Activated CD8-positive, alpha-beta T cell treated with anti-CD3 and anti-CD28 coated beads, Interleukin-2, amount 10 ng/mL, durations not matched to agents 7 days and 5 days (primary cell): ENCODE measurements at regions not wholly inside any gene's neighbourhood (a gene's known extent, or its start where the extent isn't known, plus 50 kb on each side); places are given as distances from the start of the nearest gene placed in this dataset.

Experiments
- ATAC-seq: fragments of 150-1000 bp; cut with Tn5 transposase; one replicate; pipeline ENCODE4 v1.10.0; 2021; ENCODE audit warnings: moderate library complexity
- CTCF ChIA-PET: fragments of 350-600 bp; sonication (Branson Sonifier 250); formaldehyde crosslinking; loops from one replicate; lab custom pipeline; 2021; ENCODE audit warnings: antibody characterized with exemption; lab: Charles Lee
- POLR2A ChIA-PET: fragments of 350-600 bp; sonication (Branson Sonifier 250); formaldehyde crosslinking; loops from one replicate; lab custom pipeline; 2021; ENCODE audit warnings: antibody characterized with exemption; lab: Charles Lee
- DNase-seq: peaks from one replicate; pipeline ENCODE4 v3.0.0-alpha.2; 2020
- H3K27ac Mint-ChIP-seq: one replicate; pipeline ENCODE4 v1.8.0; 2021; ENCODE audit warnings: mild to moderate bottlenecking, mixed read lengths
- H3K27me3 Mint-ChIP-seq: one replicate; pipeline ENCODE4 v1.8.0; 2021; ENCODE audit warnings: low read depth, mixed read lengths
- H3K36me3 Mint-ChIP-seq: one replicate; pipeline ENCODE4 v1.8.0; 2021; ENCODE audit warnings: low read depth, mixed read lengths
- H3K4me1 Mint-ChIP-seq: one replicate; pipeline ENCODE4 v1.8.0; 2021; ENCODE audit warnings: low read depth, mixed read lengths
- H3K4me3 Mint-ChIP-seq: one replicate; pipeline ENCODE4 v1.8.0; 2021; ENCODE audit warnings: mild to moderate bottlenecking, mixed read lengths
- H3K9me3 Mint-ChIP-seq: one replicate; pipeline ENCODE4 v1.8.0; 2022; ENCODE audit warnings: mixed read lengths; ENCODE audit not compliant: insufficient read depth

- DNase-seq (no peak), ATAC-seq (no peak)
- Mint-ChIP-seq H3K36me3 (no peaks in the 10 kb centered on the region), H3K9me3 (no peaks in the 10 kb centered on the region), H3K4me1 (no peaks in the 10 kb centered on the region), H3K27ac (no peak overlapping the region), H3K27me3 (no peaks in the 10 kb centered on the region), H3K4me3 (no peak overlapping the region)
- ChIA-PET POLR2A (no interaction called here), CTCF (no interaction called here)
These were observed 209.9 kb downstream of the COL4A1 start for GRCh38 chr13:110097013-110097412.

DNA sequence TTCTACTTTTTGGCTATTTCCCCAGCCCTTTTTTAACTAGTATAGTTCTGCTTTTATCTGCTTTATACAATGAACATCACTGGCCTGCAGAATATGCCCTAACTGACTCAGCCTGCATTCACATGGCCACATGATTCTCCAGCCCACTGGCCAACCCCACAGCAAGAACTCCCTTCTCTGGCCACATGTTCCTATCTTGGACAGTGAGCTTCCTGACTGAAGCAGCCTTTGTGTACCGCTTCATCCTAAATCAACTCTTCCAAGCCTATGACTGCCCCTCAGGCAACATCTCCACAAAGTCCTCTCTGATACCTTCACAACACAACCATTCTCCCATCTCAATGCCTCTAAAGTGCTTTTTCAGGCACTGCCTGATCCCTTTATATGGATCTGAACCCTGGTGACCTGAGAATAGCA lies 214.1 kb downstream of the COL4A1 start:
- Mint-ChIP-seq H3K9me3 (no peaks in the 10 kb centered on the region), H3K36me3 (no peaks in the 10 kb centered on the region), H3K4me3 (no peak overlapping the region), H3K4me1 (no peaks in the 10 kb centered on the region), H3K27me3 (no peaks in the 10 kb centered on the region), H3K27ac (no peak overlapping the region)
- ATAC-seq (no peak), DNase-seq (no peak)
- ChIA-PET CTCF (no interaction called here), POLR2A (interaction anchor here (0.6 kb wide), 1 partner anchor 1960 kb away, joined by 3 read pairs; no protein-coding TSS in a partner anchor)

GRCh38 chr13:110089815-110090214 lies 217.1 kb downstream of the COL4A1 start:
- ChIA-PET CTCF (no interaction called here), POLR2A (no interaction called here)
- Mint-ChIP-seq H3K36me3 (no peaks in the 10 kb centered on the region), H3K9me3 (no peaks in the 10 kb centered on the region), H3K4me3 (no peak overlapping the region), H3K4me1 (no peaks in the 10 kb centered on the region), H3K27me3 (no peaks in the 10 kb centered on the region), H3K27ac (no peak overlapping the region)
- ATAC-seq (no peak), DNase-seq (no peak)

- CTCF ChIA-PET = no interaction called here
- no peaks in the 10 kb centered on the region for H3K27me3 Mint-ChIP-seq
- no peak for DNase-seq
- POLR2A ChIA-PET = no interaction called here
- H3K36me3 Mint-ChIP-seq = no peaks in the 10 kb centered on the region
- H3K9me3 Mint-ChIP-seq = no peaks in the 10 kb centered on the region
- ATAC-seq = no peak
- H3K4me3 Mint-ChIP-seq = no peak overlapping the region
- no peak overlapping the region for H3K27ac Mint-ChIP-seq
- H3K4me1 Mint-ChIP-seq = no peaks in the 10 kb centered on the region
These were observed 217.9 kb downstream of the COL4A1 start for GRCh38 chr13:110089100-110089499.

- ATAC-seq = no peak
- Mint-ChIP-seq H3K27ac (no peak overlapping the region), H3K36me3 (no peaks in the 10 kb centered on the region), H3K27me3 (no peaks in the 10 kb centered on the region), H3K4me3 (no peak overlapping the region), H3K9me3 (no peaks in the 10 kb centered on the region), H3K4me1 (no peaks in the 10 kb centered on the region)
- ChIA-PET CTCF (no interaction called here), POLR2A (no interaction called here)
- DNase-seq = no peak
These were observed 233.0 kb downstream of the COL4A1 start for GRCh38 chr13:110073982-110074381.

- Mint-ChIP-seq H3K9me3 (no peaks in the 10 kb centered on the region), H3K27ac (no peak overlapping the region), H3K4me1 (no peaks in the 10 kb centered on the region), H3K36me3 (no peaks in the 10 kb centered on the region), H3K27me3 (no peaks in the 10 kb centered on the region), H3K4me3 (no peak overlapping the region)
- ChIA-PET CTCF (no interaction called here), POLR2A (no interaction called here)
- no peak for ATAC-seq
- no peak for DNase-seq
These were observed 236.3 kb downstream of the COL4A1 start for GRCh38 chr13:110070511-110071120.

GRCh38 chr13:110070046-110070445 lies 236.9 kb downstream of the COL4A1 start:
- no peaks in the 10 kb centered on the region for H3K4me1 Mint-ChIP-seq
- ATAC-seq (no peak), DNase-seq (no peak)
- no peaks in the 10 kb centered on the region for H3K9me3 Mint-ChIP-seq
- no peaks in the 10 kb centered on the region for H3K36me3 Mint-ChIP-seq
- H3K4me3 Mint-ChIP-seq = no peak overlapping the region
- no peak overlapping the region for H3K27ac Mint-ChIP-seq
- ChIA-PET CTCF (no interaction called here), POLR2A (no interaction called here)
- H3K27me3 Mint-ChIP-seq = no peaks in the 10 kb centered on the region

DNA sequence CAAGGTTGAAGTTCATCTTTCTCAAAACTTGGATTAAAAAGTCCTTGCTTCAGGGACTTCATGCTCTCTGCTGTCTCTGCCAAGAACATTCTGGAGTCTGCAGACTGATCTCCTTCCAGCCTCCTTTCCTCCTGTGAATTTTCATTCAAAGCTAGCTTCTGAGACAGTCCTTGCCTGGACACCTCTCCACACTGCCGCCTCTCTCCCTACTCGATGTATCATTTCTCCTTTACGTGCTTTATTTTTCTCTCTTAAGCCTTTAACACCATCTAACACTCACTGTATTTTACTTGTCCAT lies 238.8 kb downstream of the COL4A1 start:
- CTCF ChIA-PET = no interaction called here

GRCh38 chr13:110067355-110068175 lies 239.4 kb downstream of the COL4A1 start:
- Mint-ChIP-seq H3K9me3 (no peaks in the 10 kb centered on the region), H3K27me3 (no peaks in the 10 kb centered on the region), H3K27ac (no peak overlapping the region), H3K36me3 (no peaks in the 10 kb centered on the region), H3K4me3 (no peak overlapping the region), H3K4me1 (no peaks in the 10 kb centered on the region)
- DNase-seq = no peak
- no peak for ATAC-seq
- ChIA-PET CTCF (no interaction called here), POLR2A (no interaction called here)

More for the DNA sequence above, 238.8 kb downstream of the COL4A1 start:
- Mint-ChIP-seq H3K27ac (no peak overlapping the region), H3K4me3 (no peak overlapping the region), H3K27me3 (no peaks in the 10 kb centered on the region), H3K9me3 (no peaks in the 10 kb centered on the region), H3K4me1 (no peaks in the 10 kb centered on the region), H3K36me3 (no peaks in the 10 kb centered on the region)
- DNase-seq (no peak), ATAC-seq (no peak)
- POLR2A ChIA-PET = no interaction called here

DNA sequence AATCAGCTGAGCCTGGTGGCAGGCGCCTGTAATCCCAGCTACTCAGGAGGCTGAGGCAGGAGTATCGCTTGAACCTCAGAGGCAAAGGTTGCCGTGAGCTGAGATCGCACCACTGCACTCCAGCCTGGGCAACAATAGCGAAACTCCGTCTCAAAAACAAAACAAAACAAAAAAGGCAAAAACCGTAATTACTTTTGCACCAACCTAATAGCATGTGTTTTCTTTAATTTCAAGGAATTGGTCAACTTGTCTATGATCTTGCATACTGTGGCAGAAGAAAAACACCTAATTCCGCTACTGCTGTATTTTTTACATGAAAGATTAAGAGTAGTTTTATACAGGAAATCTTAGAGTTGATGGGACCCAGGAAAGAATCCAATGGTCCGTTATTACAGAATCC lies 241.2 kb downstream of the COL4A1 start:
- no peak overlapping the region for H3K27ac Mint-ChIP-seq
- H3K9me3 Mint-ChIP-seq = no peaks in the 10 kb centered on the region
- no peak overlapping the region for H3K4me3 Mint-ChIP-seq
- ATAC-seq = no peak
- DNase-seq = no peak
- no peaks in the 10 kb centered on the region for H3K4me1 Mint-ChIP-seq
- no peaks in the 10 kb centered on the region for H3K27me3 Mint-ChIP-seq
- POLR2A ChIA-PET = no interaction called here
- CTCF ChIA-PET = no interaction called here
- H3K36me3 Mint-ChIP-seq = no peaks in the 10 kb centered on the region

DNA sequence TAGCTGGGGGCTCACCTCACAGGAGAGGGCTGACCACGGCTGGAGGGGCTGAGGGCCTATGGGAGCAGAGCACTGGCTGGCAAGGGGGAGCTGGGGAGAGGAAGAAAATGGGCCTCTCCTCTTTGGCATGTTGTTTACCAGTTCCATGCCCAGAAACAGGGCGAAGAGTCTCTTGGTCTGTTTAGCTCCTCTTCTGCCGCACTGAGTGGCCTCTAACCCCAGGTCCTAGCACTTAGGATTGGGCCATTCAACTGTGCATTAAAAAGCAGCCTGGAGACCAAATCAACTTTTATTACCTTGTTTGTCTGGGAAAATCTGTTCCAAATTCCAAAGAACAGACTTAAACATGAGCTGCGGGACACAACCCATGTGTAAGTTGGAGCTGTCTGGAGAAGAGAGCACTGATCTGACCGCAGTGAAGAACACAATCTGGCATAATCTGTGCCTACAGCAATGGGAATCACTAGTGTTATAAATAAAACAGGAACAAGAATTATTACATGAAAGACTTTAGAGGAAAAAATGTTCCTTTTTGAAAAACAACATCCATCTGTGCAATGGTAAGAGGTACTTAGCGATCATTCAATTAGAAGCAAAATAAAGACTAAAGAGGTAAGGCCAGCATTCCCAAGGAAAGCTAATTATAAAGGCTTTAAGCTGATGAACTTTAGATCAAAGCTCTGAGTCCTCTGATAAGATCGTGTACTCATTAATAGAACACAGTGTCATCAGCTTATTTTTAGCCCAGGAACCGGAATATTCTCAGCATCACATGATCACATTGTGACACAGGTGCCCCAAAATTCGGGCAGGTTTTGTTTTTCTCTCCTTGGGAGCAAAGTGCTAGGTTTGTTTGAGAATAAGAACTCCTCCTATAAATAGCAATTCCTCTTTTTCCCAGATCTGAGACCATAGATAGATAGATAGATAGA lies 243.2 kb downstream of the COL4A1 start:
- DNase-seq (no peak), ATAC-seq (no peak)
- ChIA-PET CTCF (no interaction called here), POLR2A (no interaction called here)
- no peaks in the 10 kb centered on the region for H3K36me3 Mint-ChIP-seq
- no peaks in the 10 kb centered on the region for H3K9me3 Mint-ChIP-seq
- no peaks in the 10 kb centered on the region for H3K4me1 Mint-ChIP-seq
- H3K27ac Mint-ChIP-seq = no peak overlapping the region
- H3K27me3 Mint-ChIP-seq = no peaks in the 10 kb centered on the region
- no peak overlapping the region for H3K4me3 Mint-ChIP-seq
